ENCODE measurements at regions not wholly inside any gene's neighbourhood (a gene's known extent, or its start where the extent isn't known, plus 50 kb on each side); places are given as distances from the start of the nearest gene placed in this dataset.

GRCh38 chr2:42961385-42961811 is 169.0 kb upstream of the HAAO start:
- Mint-ChIP-seq H3K9me3 (no peaks in the 10 kb centered on the region), H3K27ac (no peak overlapping the region), H3K36me3 (ENCODE audit: low read depth) (no peaks in the 10 kb centered on the region), H3K4me1 (ENCODE audit: low read depth) (peaks cover 16% of the 10 kb centered on the region), H3K4me3 (no peak overlapping the region), H3K27me3 (peaks cover 14% of the 10 kb centered on the region)
- intact Hi-C loops (cut with micrococcal nuclease): no loop called here
- DNase-seq: no peak
- no peak for ATAC-seq
- ChIA-PET CTCF (interaction anchor here (6.2 kb wide), 1 partner anchor 13 kb away, joined by 35 read pairs; no protein-coding TSS in a partner anchor), POLR2A (no interaction called here)
- TF ChIP-seq, protein P1, sequence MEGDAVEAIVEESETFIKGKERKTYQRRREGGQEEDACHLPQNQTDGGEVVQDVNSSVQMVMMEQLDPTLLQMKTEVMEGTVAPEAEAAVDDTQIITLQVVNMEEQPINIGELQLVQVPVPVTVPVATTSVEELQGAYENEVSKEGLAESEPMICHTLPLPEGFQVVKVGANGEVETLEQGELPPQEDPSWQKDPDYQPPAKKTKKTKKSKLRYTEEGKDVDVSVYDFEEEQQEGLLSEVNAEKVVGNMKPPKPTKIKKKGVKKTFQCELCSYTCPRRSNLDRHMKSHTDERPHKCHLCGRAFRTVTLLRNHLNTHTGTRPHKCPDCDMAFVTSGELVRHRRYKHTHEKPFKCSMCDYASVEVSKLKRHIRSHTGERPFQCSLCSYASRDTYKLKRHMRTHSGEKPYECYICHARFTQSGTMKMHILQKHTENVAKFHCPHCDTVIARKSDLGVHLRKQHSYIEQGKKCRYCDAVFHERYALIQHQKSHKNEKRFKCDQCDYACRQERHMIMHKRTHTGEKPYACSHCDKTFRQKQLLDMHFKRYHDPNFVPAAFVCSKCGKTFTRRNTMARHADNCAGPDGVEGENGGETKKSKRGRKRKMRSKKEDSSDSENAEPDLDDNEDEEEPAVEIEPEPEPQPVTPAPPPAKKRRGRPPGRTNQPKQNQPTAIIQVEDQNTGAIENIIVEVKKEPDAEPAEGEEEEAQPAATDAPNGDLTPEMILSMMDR (IDR thresholded peaks at IDR 0.05): no peak

DNA sequence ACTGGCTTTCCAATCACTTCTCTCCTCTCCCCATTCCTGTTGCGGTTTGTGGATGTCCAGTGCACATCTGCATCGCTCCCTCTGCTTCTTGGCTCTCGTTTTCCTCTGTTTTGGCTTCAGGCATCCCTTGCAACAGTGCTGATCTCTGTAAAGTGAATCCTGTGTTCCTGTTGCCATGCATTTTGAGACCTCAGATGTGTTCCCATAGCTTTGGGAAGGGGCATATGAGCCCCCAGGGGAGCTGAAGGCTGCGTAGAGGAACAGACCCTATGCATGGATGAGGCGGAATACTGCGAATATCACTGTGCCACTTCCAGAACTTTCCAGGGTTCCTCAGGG is 168.4 kb upstream of the HAAO start:
- no peak for DNase-seq
- Mint-ChIP-seq H3K4me1 (ENCODE audit: low read depth) (peaks cover 16% of the 10 kb centered on the region), H3K27me3 (peaks cover 14% of the 10 kb centered on the region), H3K27ac (no peak overlapping the region), H3K9me3 (no peaks in the 10 kb centered on the region), H3K36me3 (ENCODE audit: low read depth) (no peaks in the 10 kb centered on the region), H3K4me3 (no peak overlapping the region)
- intact Hi-C loops (cut with micrococcal nuclease): no loop called here
- no peak for ATAC-seq
- TF ChIP-seq, protein P1 (IDR thresholded peaks at IDR 0.05): no peak
- ChIA-PET CTCF (interaction anchor here (6.2 kb wide), 1 partner anchor 14 kb away, joined by 35 read pairs; no protein-coding TSS in a partner anchor), POLR2A (no interaction called here)

DNA sequence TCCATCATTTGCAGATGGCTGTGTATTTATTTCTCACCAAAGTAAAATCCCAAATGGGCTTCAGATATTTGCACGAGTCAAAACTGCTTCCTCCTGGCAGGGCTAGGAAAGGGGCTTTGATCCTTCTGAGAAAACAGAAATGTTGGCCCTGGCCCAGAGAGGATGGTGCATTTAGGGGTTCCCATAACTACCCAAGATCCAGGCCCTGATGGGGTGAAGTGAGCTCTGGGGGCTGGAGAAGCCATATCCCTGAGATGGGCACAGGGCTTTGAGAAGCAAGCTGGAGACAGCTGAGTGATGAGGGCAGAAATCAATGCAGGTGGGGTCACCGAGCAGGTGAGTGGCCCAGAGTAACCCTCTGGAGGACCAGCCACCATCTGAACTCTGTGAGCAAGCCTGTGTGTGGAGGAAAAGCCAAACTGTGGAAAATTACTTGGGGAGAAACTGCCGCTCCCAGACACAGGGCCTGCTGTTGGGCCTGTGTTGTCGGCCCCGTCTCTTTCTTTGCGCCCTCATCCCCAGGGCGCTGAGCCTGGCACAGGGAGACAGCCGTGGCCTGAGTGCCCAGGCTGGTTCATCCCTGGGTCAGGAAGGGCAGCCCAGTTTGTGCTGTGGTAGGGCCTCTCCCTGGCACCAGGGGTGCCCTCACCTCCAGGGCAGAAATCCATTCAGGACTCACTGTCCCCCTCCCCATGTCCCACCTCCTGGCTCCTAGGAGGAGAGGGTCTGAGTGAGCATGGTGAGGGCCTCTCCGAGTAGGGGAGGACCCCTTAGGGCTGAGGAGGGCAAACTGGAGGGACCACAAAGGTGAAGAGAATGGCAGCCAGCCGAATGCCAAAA is 167.8 kb upstream of the HAAO start:
- TF ChIP-seq, protein P1 (IDR thresholded peaks at IDR 0.05): no peak
- H3K4me1 Mint-ChIP-seq (ENCODE audit: low read depth): peaks cover 16% of the 10 kb centered on the region
- no peak for ATAC-seq
- intact Hi-C loops (cut with micrococcal nuclease): no loop called here
- DNase-seq: no peak
- ChIA-PET POLR2A (no interaction called here), CTCF (no interaction called here)
- H3K36me3 Mint-ChIP-seq (ENCODE audit: low read depth): no peaks in the 10 kb centered on the region
- no peak overlapping the region for H3K4me3 Mint-ChIP-seq
- peaks cover 14% of the 10 kb centered on the region for H3K27me3 Mint-ChIP-seq
- no peak overlapping the region for H3K27ac Mint-ChIP-seq
- no peaks in the 10 kb centered on the region for H3K9me3 Mint-ChIP-seq

- Mint-ChIP-seq H3K36me3 (ENCODE audit: low read depth) (no peaks in the 10 kb centered on the region), H3K4me1 (ENCODE audit: low read depth) (peaks cover 16% of the 10 kb centered on the region), H3K4me3 (no peak overlapping the region), H3K9me3 (no peaks in the 10 kb centered on the region), H3K27me3 (peaks cover 14% of the 10 kb centered on the region), H3K27ac (no peak overlapping the region)
- intact Hi-C loops (cut with micrococcal nuclease): no loop called here
- DNase-seq (no peak), ATAC-seq (no peak)
- CTCF ChIA-PET: no interaction called here
- POLR2A ChIA-PET: no interaction called here
- TF ChIP-seq, protein P1 (IDR thresholded peaks at IDR 0.05): no peak
These were observed 167.0 kb upstream of the HAAO start for GRCh38 chr2:42959234-42960001.

- ATAC-seq (no peak), DNase-seq (no peak)
- CTCF ChIA-PET: no interaction called here
- intact Hi-C loops (cut with micrococcal nuclease): no loop called here
- peaks cover 16% of the 10 kb centered on the region for H3K4me1 Mint-ChIP-seq (ENCODE audit: low read depth)
- POLR2A ChIA-PET: no interaction called here
- H3K36me3 Mint-ChIP-seq (ENCODE audit: low read depth): no peaks in the 10 kb centered on the region
- no peaks in the 10 kb centered on the region for H3K9me3 Mint-ChIP-seq
- TF ChIP-seq, protein P1 (IDR thresholded peaks at IDR 0.05): no peak
- no peak overlapping the region for H3K27ac Mint-ChIP-seq
- peaks cover 14% of the 10 kb centered on the region for H3K27me3 Mint-ChIP-seq
- no peak overlapping the region for H3K4me3 Mint-ChIP-seq
These were observed 166.4 kb upstream of the HAAO start for GRCh38 chr2:42958741-42959233.

All from activated CD8-positive, alpha-beta T cell treated with anti-CD3 and anti-CD28 coated beads for 36 hours (primary cell).